Activated CD4-positive, CD25-positive, alpha-beta regulatory T cell treated with anti-CD3 and anti-CD28 coated beads, Interleukin-2, amount 50 U/mL, for 16 hours (primary cell): ENCODE measurements at regions not wholly inside any gene's neighbourhood (a gene's known extent, or its start where the extent isn't known, plus 50 kb on each side); places are given as distances from the start of the nearest gene placed in this dataset.
"Not testable (repeated sequence)": the region's sequence is repeated elsewhere in the genome, so short reads cannot be mapped to it uniquely, and the experiment has no call there.

ENCODE experiments used
- DNase-seq: peaks from one replicate; pipeline ENCODE4 v3.0.0-alpha.2; 2020; ENCODE audit warnings: low read depth, low spot score

- DNase-seq: no peak
Observed at GRCh38 chr9:90131568-90131967, 511.1 kb downstream of the DIRAS2 start.

GRCh38 chr9:90132866-90133265 lies 509.8 kb downstream of the DIRAS2 start:
- DNase-seq: no peak

- no peak for DNase-seq
Observed at GRCh38 chr9:90137801-90138200, 504.8 kb downstream of the DIRAS2 start.

GRCh38 chr9:90140131-90140818 lies 502.3 kb downstream of the DIRAS2 start:
- no peak for DNase-seq

GRCh38 chr9:90141723-90142122 lies 500.9 kb downstream of the DIRAS2 start:
- DNase-seq: no peak

- peak; percentile 10 for DNase-seq
Observed at GRCh38 chr9:90142580-90142979, 500.0 kb downstream of the DIRAS2 start.

- DNase-seq: no peak
Observed at GRCh38 chr9:90147426-90147825, 495.2 kb downstream of the DIRAS2 start.

GRCh38 chr9:90156318-90156717 lies 486.3 kb downstream of the DIRAS2 start:
- DNase-seq: no peak

- DNase-seq: no peak
Observed at GRCh38 chr9:90162326-90162725, 480.3 kb downstream of the DIRAS2 start.

- no peak for DNase-seq
Observed at GRCh38 chr9:90162819-90163218, 479.8 kb downstream of the DIRAS2 start.

GRCh38 chr9:90165281-90165680 lies 477.3 kb downstream of the DIRAS2 start:
- DNase-seq: no peak

- not testable (repeated sequence) for DNase-seq
Observed at GRCh38 chr9:90166374-90166773, 476.2 kb downstream of the DIRAS2 start.

GRCh38 chr9:90167914-90168313 lies 474.7 kb downstream of the DIRAS2 start:
- DNase-seq: no peak

- DNase-seq: no peak
Observed at GRCh38 chr9:90169490-90169889, 473.1 kb downstream of the DIRAS2 start.

GRCh38 chr9:90173935-90174334 lies 468.7 kb downstream of the DIRAS2 start:
- DNase-seq: not testable (repeated sequence)

GRCh38 chr9:90174346-90174745 lies 468.3 kb downstream of the DIRAS2 start:
- not testable (repeated sequence) for DNase-seq

GRCh38 chr9:90175257-90175656 lies 467.4 kb downstream of the DIRAS2 start:
- no peak for DNase-seq

GRCh38 chr9:90175865-90176264 lies 466.8 kb downstream of the DIRAS2 start:
- DNase-seq: no peak

GRCh38 chr9:90176901-90177300 lies 465.7 kb downstream of the DIRAS2 start:
- no peak for DNase-seq

GRCh38 chr9:90180381-90180780 lies 462.2 kb downstream of the DIRAS2 start:
- no peak for DNase-seq

GRCh38 chr9:90188656-90189055 lies 454.0 kb downstream of the DIRAS2 start:
- DNase-seq: no peak

- DNase-seq: no peak
Observed at GRCh38 chr9:90189306-90189705, 453.3 kb downstream of the DIRAS2 start.

- DNase-seq: peak; percentile 6
Observed at GRCh38 chr9:90192465-90192864, 450.2 kb downstream of the DIRAS2 start.

GRCh38 chr9:90198956-90199355 lies 443.7 kb downstream of the DIRAS2 start:
- no peak for DNase-seq
